Ishikawa (cell line): ENCODE measurements at regions not wholly inside any gene's neighbourhood (a gene's known extent, or its start where the extent isn't known, plus 50 kb on each side); places are given as distances from the start of the nearest gene placed in this dataset.

Experiments
- CEBPB ChIP-seq: IDR thresholded peaks from 2 replicates; pipeline ENCODE4 v1.6.1; 2012
- CREB1 ChIP-seq: IDR thresholded peaks from 2 replicates; pipeline ENCODE4 v1.6.1; 2012; ENCODE audit warnings: low read depth
- EGR1 ChIP-seq: IDR thresholded peaks from 2 replicates; pipeline ENCODE4 v1.6.1; 2012
- EP300 ChIP-seq: IDR thresholded peaks from 2 replicates; pipeline ENCODE4 v1.6.1; 2012; ENCODE audit warnings: borderline replicate concordance
- FOXM1 ChIP-seq: IDR thresholded peaks from 2 replicates; pipeline ENCODE4 v1.6.1; 2012; ENCODE audit warnings: low read depth, borderline replicate concordance
- NFIC ChIP-seq: IDR thresholded peaks from 2 replicates; pipeline ENCODE4 v1.6.1; 2012
- RAD21 ChIP-seq: IDR thresholded peaks from 2 replicates; pipeline ENCODE4 v1.6.1; 2012; ENCODE audit warnings: low read depth
- TAF1 ChIP-seq: IDR thresholded peaks from 2 replicates; pipeline ENCODE4 v1.6.1; 2012; ENCODE audit warnings: low read depth, mild to moderate bottlenecking
- TCF12 ChIP-seq: IDR thresholded peaks from 2 replicates; pipeline ENCODE4 v1.6.1; 2012; ENCODE audit warnings: low read depth
- TEAD4 ChIP-seq: IDR thresholded peaks from 2 replicates; pipeline ENCODE4 v1.6.1; 2012
- YY1 ChIP-seq: IDR thresholded peaks from 2 replicates; pipeline ENCODE4 v1.6.1; 2012; ENCODE audit warnings: low read depth
- ZBTB7A ChIP-seq: IDR thresholded peaks from 2 replicates; pipeline ENCODE4 v1.6.1; 2012; ENCODE audit warnings: low read depth
- TF ChIP-seq, protein P1 (sequence below): IDR thresholded peaks from 2 replicates; pipeline ENCODE4 v1.6.1; 2012; ENCODE audit warnings: low read depth, mild to moderate bottlenecking
- TF ChIP-seq, protein P2 (sequence below): IDR thresholded peaks from 2 replicates; pipeline ENCODE4 v1.6.1; 2012
- TF ChIP-seq, protein P3 (sequence below): IDR thresholded peaks from 2 replicates; pipeline ENCODE4 v1.6.1; 2012

DNA sequence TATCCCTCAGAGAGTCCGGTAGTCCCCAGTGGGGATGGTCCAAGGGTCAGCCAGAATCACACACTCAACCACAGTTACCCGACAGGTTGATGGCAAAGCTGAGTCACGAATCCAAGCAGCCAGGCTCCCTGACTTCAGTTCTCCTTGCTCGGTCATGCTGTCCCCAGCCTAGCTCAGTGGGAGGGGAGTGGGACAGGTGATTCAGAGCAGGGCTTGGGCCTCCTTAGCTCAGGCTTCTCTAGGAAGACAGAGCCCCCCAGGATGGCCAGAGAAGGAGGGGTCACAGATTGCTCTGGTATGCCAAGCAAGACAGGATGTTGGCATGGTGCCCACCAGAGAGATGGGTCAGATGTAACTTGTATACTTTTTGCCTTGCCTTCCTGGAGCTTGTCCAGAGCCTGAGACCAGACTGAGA lies 66.5 kb downstream of the EFNB1 start:
- TF ChIP-seq CEBPB (no peak), ZBTB7A (no peak), TCF12 (no peak), EP300 (no peak), TEAD4 (no peak), CREB1 (no peak), RAD21 (no peak), YY1 (no peak), TAF1 (no peak), NFIC (no peak), FOXM1 (no peak)
- TF ChIP-seq, protein P1, sequence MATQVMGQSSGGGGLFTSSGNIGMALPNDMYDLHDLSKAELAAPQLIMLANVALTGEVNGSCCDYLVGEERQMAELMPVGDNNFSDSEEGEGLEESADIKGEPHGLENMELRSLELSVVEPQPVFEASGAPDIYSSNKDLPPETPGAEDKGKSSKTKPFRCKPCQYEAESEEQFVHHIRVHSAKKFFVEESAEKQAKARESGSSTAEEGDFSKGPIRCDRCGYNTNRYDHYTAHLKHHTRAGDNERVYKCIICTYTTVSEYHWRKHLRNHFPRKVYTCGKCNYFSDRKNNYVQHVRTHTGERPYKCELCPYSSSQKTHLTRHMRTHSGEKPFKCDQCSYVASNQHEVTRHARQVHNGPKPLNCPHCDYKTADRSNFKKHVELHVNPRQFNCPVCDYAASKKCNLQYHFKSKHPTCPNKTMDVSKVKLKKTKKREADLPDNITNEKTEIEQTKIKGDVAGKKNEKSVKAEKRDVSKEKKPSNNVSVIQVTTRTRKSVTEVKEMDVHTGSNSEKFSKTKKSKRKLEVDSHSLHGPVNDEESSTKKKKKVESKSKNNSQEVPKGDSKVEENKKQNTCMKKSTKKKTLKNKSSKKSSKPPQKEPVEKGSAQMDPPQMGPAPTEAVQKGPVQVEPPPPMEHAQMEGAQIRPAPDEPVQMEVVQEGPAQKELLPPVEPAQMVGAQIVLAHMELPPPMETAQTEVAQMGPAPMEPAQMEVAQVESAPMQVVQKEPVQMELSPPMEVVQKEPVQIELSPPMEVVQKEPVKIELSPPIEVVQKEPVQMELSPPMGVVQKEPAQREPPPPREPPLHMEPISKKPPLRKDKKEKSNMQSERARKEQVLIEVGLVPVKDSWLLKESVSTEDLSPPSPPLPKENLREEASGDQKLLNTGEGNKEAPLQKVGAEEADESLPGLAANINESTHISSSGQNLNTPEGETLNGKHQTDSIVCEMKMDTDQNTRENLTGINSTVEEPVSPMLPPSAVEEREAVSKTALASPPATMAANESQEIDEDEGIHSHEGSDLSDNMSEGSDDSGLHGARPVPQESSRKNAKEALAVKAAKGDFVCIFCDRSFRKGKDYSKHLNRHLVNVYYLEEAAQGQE: no peak

DNA sequence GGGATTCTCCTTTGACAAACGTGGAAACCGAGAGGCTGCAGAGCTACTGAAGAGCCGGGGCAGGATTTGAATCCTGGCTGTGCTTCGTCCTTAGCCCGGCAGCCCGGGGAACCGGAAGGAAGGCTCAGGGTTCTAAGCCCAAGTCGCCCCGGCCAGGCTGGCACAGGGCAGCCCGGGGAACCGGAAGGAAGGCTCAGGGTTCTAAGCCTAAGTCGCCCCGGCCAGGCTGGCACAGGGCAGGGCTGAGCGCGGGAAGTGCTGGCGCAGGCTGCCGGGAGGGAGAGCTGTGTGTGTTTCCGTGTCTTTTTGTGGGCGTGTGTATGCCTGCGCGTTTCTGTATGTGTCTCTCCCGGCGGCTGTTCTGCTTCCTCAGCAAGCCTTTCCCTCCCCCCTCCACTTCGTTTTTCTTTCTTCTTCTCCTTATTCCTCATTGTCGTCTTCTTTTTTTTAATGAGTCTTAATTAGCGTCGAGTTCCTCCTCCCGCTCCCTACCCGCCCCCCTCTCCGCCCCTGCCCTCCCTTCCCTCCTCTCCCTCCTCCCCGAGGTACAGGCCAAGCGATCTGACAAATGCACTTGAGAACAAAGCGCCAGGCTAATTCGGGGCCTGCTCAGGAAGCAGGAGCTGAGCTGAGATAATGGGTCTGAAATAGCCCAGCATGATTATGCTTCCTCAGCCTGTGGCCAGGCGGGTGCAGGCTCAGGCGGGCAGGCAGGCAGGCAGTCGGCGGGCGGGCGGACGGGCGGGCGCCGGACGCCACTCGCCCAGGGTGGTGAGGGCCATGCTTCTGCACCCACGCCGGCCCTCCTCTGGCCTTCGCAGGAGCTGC lies 65.9 kb downstream of the EFNB1 start:
- TF ChIP-seq EGR1 (no peak), TAF1 (no peak), CREB1 (no peak), RAD21 (no peak), NFIC (no peak)
- TF ChIP-seq, protein P1: no peak

DNA sequence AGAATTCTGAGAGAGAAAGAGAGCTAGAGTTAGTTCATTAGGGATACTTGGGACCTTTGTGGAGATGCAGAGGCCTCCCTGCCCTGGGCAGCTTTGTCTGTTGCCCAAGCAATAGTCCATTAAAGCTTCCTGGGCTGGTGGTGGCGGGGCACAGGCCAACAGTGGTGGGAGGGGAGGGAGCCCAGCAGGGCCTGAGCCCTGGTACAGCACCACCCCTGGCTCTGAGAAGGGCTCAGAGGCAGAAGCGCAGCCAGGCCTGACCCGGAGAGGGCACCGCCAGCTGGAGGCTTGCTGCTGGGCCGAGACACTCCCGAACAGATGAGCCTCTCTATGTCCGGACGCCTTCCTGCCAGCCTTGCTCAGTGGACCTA lies 65.3 kb downstream of the EFNB1 start:
- no peak for TF ChIP-seq YY1
- TF ChIP-seq TEAD4: no peak
- TF ChIP-seq FOXM1: no peak
- TF ChIP-seq TAF1: no peak
- TF ChIP-seq TCF12: no peak
- TF ChIP-seq, protein P1: no peak
- TF ChIP-seq CREB1: no peak
- no peak for TF ChIP-seq NFIC
- no peak for TF ChIP-seq CEBPB
- TF ChIP-seq, protein P2, sequence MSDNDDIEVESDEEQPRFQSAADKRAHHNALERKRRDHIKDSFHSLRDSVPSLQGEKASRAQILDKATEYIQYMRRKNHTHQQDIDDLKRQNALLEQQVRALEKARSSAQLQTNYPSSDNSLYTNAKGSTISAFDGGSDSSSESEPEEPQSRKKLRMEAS: no peak
- TF ChIP-seq EP300: no peak
- TF ChIP-seq, protein P3, sequence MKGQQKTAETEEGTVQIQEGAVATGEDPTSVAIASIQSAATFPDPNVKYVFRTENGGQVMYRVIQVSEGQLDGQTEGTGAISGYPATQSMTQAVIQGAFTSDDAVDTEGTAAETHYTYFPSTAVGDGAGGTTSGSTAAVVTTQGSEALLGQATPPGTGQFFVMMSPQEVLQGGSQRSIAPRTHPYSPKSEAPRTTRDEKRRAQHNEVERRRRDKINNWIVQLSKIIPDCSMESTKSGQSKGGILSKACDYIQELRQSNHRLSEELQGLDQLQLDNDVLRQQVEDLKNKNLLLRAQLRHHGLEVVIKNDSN: no peak
- TF ChIP-seq RAD21: no peak
- TF ChIP-seq ZBTB7A: no peak

DNA sequence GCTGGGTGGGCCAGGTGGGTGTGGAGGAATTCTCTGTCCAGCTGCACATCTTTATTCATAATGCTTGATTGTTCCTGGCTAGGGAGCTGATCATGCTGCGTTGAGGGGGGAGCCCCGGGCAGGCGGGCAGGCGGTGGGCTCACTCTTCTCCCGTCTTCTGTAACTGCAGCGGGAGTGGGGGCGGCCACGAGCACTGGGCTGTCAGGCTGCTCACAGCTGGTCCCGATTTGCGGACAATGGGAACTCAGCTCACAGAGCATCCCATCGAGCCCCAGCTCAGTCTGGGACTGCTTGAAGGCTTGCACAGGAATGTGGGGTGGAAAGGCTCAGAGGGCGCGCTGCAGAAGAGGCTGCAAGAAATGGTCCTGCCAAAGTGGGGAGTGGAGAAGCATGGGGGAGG lies 63.8 kb downstream of the EFNB1 start:
- TF ChIP-seq EGR1 (no peak), NFIC (no peak), YY1 (no peak), ZBTB7A (no peak), CREB1 (no peak), FOXM1 (no peak), CEBPB (no peak)
- TF ChIP-seq, protein P1: no peak
- TF ChIP-seq, protein P2: no peak
